Fibroblast of villous mesenchyme (primary cell): ENCODE measurements at regions not wholly inside any gene's neighbourhood (a gene's known extent, or its start where the extent isn't known, plus 50 kb on each side); places are given as distances from the start of the nearest gene placed in this dataset.
A peak's percentile ranks its signal among the peaks of the same experiment; 100 is the strongest.
"Not testable (repeated sequence)": the region's sequence is repeated elsewhere in the genome, so short reads cannot be mapped to it uniquely, and the experiment has no call there.

ENCODE experiments used
- DNase-seq: peaks from one replicate; pipeline ENCODE4 v3.0.0-alpha.2; 2010; ENCODE audit warnings: low read depth
- H3K4me3 ChIP-seq: 2 replicates; pipeline ENCODE4 v1.5.1; 2011; ENCODE audit warnings: low read depth, mild to moderate bottlenecking, low read length
- TF ChIP-seq, protein P1 (sequence below): IDR thresholded peaks from 2 replicates; pipeline ENCODE4 v1.5.1; 2012; ENCODE audit warnings: low read depth, mild to moderate bottlenecking, low read length; ENCODE audit not compliant: insufficient read depth

DNA sequence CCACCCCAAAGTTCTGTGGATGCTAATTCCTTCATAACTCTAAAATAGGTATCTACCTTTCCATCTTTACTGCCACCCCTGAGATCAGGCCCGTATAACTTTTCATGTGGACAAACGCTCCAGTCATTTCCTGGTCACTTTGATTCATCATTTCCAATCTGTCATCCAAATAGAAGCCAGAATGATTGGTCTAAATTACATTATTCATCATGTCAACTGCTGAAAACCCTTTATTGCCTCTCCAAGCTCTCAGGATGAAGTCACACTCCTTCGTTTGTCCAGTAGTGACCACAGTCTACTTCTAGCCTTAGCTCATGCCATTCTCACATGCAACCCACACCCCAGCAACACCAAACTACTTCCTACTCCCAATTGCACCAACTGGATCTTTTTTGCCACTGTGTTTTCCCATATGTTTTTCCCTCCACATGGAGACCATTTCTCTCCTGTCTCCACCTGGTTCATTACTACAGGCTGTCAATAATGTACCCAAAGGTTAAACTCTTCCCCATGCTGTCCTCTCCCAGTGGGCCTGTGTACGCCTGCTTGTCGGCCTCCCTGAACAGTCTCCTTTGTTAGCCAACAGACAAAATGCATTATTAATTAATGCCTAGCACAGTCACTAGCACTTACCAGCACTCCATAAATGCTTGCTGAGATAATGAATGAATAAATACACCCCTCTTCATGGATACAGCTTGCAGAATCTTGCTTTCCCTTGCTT is 382.6 kb upstream of the NOCT start:
- no peak for DNase-seq
- H3K4me3 ChIP-seq, result no peak overlapping the region
- TF ChIP-seq, protein P1, sequence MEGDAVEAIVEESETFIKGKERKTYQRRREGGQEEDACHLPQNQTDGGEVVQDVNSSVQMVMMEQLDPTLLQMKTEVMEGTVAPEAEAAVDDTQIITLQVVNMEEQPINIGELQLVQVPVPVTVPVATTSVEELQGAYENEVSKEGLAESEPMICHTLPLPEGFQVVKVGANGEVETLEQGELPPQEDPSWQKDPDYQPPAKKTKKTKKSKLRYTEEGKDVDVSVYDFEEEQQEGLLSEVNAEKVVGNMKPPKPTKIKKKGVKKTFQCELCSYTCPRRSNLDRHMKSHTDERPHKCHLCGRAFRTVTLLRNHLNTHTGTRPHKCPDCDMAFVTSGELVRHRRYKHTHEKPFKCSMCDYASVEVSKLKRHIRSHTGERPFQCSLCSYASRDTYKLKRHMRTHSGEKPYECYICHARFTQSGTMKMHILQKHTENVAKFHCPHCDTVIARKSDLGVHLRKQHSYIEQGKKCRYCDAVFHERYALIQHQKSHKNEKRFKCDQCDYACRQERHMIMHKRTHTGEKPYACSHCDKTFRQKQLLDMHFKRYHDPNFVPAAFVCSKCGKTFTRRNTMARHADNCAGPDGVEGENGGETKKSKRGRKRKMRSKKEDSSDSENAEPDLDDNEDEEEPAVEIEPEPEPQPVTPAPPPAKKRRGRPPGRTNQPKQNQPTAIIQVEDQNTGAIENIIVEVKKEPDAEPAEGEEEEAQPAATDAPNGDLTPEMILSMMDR, result no peak

DNA sequence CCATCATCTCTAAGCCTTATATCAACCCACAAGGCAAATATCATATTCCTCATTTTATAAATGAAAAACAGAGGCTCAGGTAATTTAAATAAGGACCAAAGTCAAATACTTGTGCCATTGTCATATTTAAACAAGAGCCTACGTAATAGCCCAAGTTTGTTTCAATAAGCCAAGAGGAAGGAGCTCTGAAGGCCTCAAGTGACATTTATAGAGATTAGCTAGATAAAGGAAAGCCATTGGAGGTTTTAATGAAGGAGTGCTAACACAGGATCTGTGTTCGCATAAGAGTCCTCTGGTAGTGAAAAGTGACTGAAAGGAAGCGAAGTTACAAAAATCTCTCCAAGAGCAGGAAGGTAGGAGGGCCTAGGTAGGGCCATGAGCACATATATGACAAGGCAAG is 384.9 kb upstream of the NOCT start:
- TF ChIP-seq, protein P1, result no peak
- DNase-seq, result no peak
- no peak overlapping the region for H3K4me3 ChIP-seq

DNA sequence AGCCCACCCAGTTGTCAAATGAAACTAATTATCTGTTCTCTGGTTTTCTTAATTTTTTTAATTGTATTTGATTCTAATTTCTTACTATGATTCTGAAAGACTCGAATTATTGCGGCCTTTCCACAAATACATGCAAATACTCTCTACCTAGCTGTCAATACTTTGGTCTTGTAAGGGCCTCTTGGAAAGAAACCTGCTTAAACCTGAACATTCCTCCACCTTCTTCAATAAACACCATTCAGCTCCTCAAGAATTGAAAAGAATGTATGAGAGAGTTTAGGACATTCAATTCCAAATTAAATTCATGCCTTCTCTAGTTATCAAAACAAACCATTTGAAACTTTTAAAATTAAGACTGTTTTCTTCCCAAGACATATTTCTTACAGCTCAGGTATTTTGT is 385.9 kb upstream of the NOCT start:
- DNase-seq, result no peak
- H3K4me3 ChIP-seq, result no peak overlapping the region
- TF ChIP-seq, protein P1, result no peak

DNA sequence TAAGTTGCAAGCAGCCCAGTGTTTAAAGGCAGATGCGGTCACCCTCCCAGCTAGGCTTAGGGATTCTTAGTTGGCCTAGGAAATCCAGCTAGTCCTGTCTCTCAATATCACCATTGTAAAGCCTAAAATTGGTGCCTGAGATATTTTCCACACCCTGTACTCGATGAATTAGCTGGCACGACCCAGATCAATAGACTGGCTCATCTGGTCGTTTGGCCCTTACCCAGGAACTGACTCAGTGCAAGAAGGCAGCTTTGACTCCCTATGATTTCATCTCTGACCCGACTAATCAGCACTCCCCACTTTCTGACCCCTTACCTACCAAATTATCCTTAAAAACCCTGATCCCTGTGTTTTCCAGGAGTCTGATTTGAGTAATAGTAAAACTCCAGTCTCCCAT is 384.9 kb upstream of the SLC7A11 start:
- TF ChIP-seq, protein P1, result no peak
- no peak for DNase-seq
- no peak overlapping the region for H3K4me3 ChIP-seq

DNA sequence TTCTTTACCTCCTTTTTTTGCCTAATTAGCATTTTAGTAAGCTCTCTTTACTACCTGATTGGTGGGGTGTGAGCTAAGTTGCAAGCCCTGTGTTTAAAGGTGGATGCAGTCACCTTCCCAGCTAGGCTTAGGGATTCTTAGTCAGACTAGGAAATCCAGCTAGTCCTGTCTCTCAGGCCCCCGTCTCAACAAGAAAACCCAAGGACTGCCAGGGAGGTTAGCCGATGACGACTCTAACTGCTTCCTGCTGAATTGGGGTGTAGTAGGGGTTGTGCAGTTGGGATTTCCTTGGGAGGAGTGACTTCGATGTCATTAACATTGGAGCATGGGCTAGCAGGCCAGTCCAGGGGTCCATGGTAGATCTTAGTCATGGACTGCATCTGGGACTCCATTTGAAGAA is 380.2 kb upstream of the SLC7A11 start:
- H3K4me3 ChIP-seq, result not testable (repeated sequence)

DNA sequence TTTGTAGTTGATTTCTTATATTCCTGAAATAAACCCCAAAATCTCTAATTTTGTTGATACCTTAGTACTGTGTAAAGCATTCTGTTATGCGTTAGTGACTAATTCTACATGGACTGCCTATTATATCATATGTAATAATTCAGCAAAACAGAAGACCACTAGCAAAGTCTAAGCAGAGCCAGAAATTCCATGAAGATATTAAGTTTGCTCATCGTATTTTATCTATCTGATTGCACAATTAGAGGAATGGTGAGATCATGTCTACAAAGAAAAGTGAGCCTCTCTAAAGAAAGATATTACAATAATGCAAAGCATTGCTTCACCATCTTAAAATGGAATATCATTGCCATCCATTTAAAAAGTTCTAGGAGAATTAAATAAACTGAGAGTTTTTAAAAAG is 374.6 kb upstream of the SLC7A11 start:
- DNase-seq, result peak; percentile 26
- TF ChIP-seq, protein P1, result no peak

More for the DNA sequence above, 380.2 kb upstream of the SLC7A11 start:
- not testable (repeated sequence) for DNase-seq

DNA sequence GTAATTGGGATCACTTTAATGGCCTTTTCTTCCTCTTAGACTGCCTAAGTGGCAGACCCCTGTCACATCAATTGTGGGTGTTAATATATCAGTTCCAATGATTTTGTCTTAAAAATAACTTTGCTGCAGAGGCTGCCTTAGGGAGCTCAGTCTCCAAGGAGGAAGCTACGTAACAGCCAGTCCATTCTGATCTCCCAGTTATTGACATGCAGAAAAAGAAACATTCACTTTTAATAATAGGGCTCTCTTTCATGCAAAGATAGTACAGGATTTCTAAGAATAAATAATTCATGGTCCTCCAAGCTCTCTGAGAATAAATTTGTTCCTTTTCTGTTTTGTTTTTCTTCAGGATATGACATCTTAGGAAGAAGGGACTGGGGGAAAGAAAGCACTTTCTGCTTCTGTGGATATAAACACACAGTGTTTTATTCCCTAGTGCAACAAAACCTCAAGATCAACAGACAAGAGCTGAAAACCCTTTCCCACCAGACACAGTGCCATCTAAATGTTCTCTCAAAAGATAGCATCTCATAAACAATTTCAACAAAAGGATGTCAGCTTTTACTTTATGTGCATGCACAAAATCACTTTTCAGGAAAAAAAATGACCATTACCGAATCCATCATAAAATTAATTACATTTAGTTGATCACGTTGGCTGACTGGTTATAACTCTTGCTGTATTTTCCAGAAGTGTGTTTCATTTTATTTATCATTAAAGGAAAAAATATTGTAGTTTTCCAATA is 372.4 kb upstream of the SLC7A11 start:
- TF ChIP-seq, protein P1, result no peak
- no peak for DNase-seq
- no peak overlapping the region for H3K4me3 ChIP-seq

More for the DNA sequence above, 374.6 kb upstream of the SLC7A11 start:
- no peak overlapping the region for H3K4me3 ChIP-seq
